Left ventricle myocardium superior (tissue), 1 donor: ENCODE measurements at regions not wholly inside any gene's neighbourhood (a gene's known extent, or its start where the extent isn't known, plus 50 kb on each side); places are given as distances from the start of the nearest gene placed in this dataset.
"Not testable (repeated sequence)": the region's sequence is repeated elsewhere in the genome, so short reads cannot be mapped to it uniquely, and the experiment has no call there.

Experiments
- ATAC-seq: fragments of 200-7000 bp; cut with Tn5 transposase; one replicate; pipeline ENCODE4 v1.9.1; 2020; ENCODE audit warnings: mild to moderate bottlenecking, moderate library complexity
- DNase-seq: peaks from one replicate; pipeline ENCODE4 v3.0.0-alpha.2; 2020
- intact Hi-C: fragments of 100-400 bp; cut with micrococcal nuclease; formaldehyde crosslinking; loops from one replicate; pipeline ENCODE4 v1.11.0; 2022
- donor health status: DM: no; HTN: yes; CAD: no; lungs with severe emphysema.

GRCh38 chr21:32877888-32878287 is 106.3 kb upstream of the PAXBP1 start:
- intact Hi-C loops, result not testable (repeated sequence)

DNA sequence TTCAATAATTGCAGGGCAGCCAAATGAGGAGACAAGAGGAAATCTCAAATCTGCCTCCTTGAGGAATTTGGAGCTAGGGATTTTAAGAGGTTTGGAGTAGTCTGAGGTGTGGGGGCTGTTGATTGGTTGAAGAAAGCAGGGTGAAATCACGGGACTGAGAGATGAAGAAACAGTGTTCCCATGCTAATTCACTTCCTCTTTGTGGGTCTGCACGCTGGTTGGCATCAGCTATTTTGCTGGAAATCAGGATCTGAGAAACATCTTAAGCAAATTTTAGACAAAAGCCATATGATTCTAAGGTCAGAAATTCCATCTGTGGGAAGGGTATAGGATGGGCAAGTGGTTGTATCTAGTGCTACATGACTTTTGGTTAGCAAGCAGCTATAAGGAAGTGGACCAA is 107.1 kb upstream of the PAXBP1 start:
- DNase-seq, result no peak
- ATAC-seq, result peak; percentile 43
- intact Hi-C loops, result no loop called here

More at GRCh38 chr21:32877888-32878287, 106.3 kb upstream of the PAXBP1 start:
- DNase-seq, ATAC-seq: not testable (repeated sequence)

DNA sequence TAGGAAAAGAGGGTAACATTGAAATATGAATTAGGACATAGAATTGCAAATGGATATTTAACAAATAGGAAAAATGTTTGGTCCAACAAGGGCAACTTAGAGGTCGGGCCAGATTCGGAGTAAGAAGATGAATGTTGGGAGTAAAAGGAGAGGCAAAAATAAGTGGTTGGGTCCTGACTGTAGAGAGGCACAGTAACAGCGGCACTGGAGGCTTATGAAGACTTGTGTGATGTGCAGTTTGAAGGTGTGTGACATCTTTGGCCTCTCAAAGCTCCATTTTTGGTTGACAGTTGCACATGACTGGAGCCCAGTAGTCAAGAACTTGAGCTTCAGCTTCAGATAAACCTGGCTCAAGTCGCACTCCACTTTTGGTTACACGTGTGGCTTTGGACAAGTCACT is 109.9 kb upstream of the PAXBP1 start:
- no peak for ATAC-seq

GRCh38 chr21:32884062-32884461 is 112.5 kb upstream of the PAXBP1 start:
- intact Hi-C loops, result no loop called here
- no peak for ATAC-seq

More for the DNA sequence above, 109.9 kb upstream of the PAXBP1 start:
- no peak for DNase-seq
- intact Hi-C loops, result no loop called here

GRCh38 chr21:32886339-32886738 is 114.8 kb upstream of the PAXBP1 start:
- DNase-seq, result no peak
- intact Hi-C loops, result no loop called here

More at GRCh38 chr21:32884062-32884461, 112.5 kb upstream of the PAXBP1 start:
- no peak for DNase-seq

GRCh38 chr21:32887026-32887425 is 115.5 kb upstream of the PAXBP1 start:
- DNase-seq (no peak), ATAC-seq (no peak)
- intact Hi-C loops, result no loop called here

More at GRCh38 chr21:32886339-32886738, 114.8 kb upstream of the PAXBP1 start:
- ATAC-seq, result no peak

DNA sequence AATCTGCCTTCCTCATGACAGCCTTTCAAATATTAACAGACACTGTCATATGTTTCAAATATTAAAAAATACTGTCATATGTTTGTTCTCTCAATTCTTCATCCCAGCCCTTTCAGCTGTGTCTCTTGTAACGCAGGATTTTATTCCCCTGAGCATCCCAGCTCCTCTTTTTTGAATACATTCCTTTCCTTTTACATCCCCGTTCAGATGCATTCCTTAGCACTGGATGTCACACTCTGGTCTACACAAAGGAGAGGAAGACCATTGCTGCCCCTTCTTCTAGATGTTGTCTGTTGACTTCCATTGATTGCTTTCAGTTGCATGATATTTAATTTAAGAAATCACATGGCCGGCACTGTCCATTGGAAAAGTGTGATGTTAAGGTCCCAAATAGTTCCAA is 117.4 kb upstream of the PAXBP1 start:
- DNase-seq (no peak), ATAC-seq (no peak)
- intact Hi-C loops, result no loop called here

DNA sequence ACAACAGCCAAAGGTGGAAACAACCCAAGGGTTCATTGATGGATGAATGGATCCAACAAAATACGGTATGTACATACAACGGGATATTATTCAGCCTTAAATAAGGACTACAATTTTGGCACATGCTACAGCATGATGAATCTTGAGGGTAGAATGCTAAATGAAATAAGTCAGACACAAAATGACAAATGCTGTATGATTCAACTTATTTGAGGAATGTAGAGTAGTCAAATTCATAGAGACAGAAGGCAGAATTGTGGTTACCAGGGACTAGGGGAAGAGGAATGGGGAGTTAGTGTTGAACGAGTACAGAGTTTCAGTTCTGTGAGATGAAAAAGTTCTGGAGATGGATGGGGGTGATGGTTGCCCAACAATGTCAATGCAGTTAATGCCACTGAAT is 118.0 kb upstream of the PAXBP1 start:
- intact Hi-C loops, result no loop called here
- no peak for ATAC-seq
- no peak for DNase-seq

DNA sequence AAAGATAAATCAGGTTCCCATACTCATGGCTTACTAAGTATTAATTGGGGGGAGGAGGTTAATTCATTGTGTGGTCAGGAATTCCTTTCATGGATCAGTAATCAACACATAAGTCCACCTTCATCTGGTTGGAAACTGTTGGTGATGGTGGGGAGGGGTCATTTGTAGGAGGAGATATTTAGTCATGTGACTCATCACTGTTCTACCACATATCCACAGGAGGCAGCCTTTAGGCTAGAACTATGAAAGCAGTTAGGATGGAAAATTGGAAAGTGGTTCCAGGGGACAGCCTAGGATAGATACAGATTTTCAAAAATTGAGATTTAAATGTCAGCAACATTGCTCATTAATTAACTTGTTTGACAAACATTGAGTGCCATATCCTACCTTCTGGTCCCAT is 122.8 kb upstream of the PAXBP1 start:
- ATAC-seq, result no peak
- no peak for DNase-seq
- intact Hi-C loops, result no loop called here

- ATAC-seq, result no peak
- intact Hi-C loops, result no loop called here
- DNase-seq, result no peak
These were observed 124.9 kb upstream of the OLIG2 start for GRCh38 chr21:32900814-32901213.

- ATAC-seq (no peak), DNase-seq (no peak)
- intact Hi-C loops, result no loop called here
These were observed 118.2 kb upstream of the OLIG2 start for GRCh38 chr21:32907521-32907920.

GRCh38 chr21:32908534-32908933 is 117.2 kb upstream of the OLIG2 start:
- intact Hi-C loops, result no loop called here
- DNase-seq, result no peak
- no peak for ATAC-seq

GRCh38 chr21:32909393-32909792 is 116.3 kb upstream of the OLIG2 start:
- ATAC-seq, result no peak
- intact Hi-C loops, result no loop called here
- DNase-seq, result no peak

DNA sequence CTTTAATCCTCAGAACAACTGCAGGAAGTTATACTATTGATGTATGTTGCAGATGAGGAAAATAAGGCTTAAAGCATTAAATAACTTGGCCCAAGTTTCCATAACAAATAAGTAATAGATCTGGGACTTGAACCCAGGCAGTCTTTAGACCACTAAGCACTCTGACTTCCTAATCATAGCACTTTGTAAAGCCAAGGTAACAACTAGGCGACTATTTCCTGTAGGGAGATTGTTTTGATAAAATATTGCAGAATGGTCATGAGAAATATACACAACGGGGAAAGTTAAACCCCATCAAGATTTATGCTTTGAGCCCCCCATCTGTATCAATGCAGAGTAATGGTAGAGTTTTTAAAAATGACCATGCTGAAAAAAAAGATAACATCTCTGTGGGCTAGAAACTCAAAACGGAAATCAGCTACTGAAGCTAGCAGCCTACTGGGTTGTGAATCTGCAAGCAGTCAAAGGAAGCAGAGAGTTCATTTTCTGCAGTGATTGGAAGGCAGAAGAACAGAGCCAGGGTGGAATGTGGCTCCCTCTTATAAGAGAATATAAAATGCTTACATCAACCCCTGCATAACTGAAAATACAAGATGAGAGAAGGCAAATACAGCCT is 111.2 kb upstream of the OLIG2 start:
- DNase-seq, result no peak
- no peak for ATAC-seq
- intact Hi-C loops, result no loop called here

GRCh38 chr21:32915099-32915498 is 110.6 kb upstream of the OLIG2 start:
- intact Hi-C loops, result no loop called here
- ATAC-seq (no peak), DNase-seq (no peak)

DNA sequence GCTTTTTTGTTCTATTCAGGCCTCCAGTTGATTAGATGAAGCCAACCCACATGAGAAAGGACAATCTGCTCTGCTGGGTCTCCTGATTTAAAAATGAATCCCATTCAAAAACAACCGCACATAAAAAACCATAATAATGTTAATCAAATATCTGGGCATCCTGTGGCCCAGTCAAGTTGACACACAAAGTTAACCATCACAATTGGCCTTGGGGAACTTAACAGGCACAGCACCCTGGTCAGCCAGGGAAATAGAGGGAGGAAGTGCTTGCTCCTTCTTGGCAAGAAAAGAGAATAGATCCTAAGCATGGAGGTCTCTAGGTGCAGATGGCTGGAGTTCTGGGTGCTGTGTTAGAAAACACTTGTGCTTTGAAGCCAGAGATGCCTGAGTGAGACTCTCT is 109.6 kb upstream of the OLIG2 start:
- intact Hi-C loops, result no loop called here
- ATAC-seq (no peak), DNase-seq (no peak)

DNA sequence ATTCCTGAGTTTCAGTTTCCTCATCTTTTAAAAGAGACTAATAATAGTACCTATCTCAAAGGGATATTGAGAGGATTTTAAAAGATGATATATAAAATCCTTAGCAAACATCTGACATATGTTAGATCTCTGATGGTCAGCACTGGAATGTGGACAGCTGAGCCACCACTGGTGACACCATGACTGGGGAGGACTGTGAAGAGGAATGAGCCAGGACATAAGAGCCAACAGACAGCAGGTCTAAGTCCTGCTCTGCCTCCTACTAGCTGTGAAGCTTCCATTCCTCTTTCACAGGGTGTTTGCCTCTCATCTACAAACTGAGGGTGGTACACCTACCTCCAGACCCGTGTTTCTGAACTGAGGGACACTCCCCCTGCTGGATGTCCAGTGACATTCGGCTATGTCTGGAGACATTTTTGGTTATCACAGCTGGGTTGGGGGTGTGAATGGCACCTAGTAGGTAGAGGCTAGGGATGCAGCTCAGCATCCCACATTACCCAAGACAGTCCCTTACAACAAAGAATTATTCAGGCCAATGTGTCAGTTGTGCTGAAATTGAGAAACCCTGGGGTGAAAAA is 109.1 kb upstream of the OLIG2 start:
- DNase-seq (no peak), ATAC-seq (no peak)
- intact Hi-C loops, result no loop called here

DNA sequence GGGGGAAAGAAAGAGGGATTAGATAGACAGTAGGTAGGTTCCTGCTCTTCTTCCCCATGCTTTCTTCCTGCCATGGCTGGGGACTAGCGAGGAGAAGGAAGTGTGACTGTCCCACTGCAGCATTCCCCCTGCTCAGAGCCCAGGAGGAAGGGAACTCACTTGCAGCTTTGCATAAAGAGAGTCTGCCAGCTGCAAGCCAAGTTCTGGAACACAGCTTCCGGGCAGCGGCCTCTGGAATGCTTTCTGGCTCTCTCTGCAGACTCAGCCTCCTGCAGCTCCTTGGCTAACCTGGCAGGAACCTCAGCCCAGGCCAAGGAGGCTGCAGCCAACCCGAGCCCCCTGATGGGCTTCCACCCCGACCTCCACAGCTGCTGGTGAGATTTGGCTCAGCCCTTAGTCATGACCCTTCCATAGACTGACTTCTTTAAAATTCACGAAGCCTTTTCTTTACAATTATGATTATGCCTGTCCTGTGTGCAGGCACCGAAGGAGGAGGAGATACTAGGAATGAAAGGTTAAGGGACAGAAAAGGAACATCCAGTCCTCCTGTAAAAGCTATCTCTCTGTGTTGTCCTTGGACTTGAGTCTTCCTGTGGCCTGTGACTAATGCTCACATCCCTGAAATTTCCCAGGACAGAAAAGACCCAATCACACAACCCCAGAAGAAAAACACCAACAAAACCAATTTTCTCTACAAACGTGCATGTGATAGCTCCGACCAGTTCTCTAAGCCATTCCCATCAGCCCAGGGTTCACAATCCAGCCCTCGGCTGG is 108.2 kb upstream of the OLIG2 start:
- DNase-seq (peak; percentile 30), ATAC-seq (peak; percentile 45)
- intact Hi-C loops, result no loop called here

- ATAC-seq (no peak), DNase-seq (no peak)
- intact Hi-C loops, result no loop called here
These were observed 107.1 kb upstream of the OLIG2 start for GRCh38 chr21:32918478-32919120.

- intact Hi-C loops, result no loop called here
- DNase-seq, result no peak
- no peak for ATAC-seq
These were observed 105.3 kb upstream of the OLIG2 start for GRCh38 chr21:32920474-32920873.
